H9 (cell line): ENCODE measurements at regions not wholly inside any gene's neighbourhood (a gene's known extent, or its start where the extent isn't known, plus 50 kb on each side); places are given as distances from the start of the nearest gene placed in this dataset.

ENCODE experiments used
- DNase-seq: peaks from one replicate; pipeline ENCODE4 v3.0.0-alpha.2; 2017
- H2AFZ ChIP-seq: one replicate; pipeline ENCODE4 v1.6.1; 2013; ENCODE audit warnings: mild to moderate bottlenecking, low read length, control low read depth, moderate library complexity
- H2AK5ac ChIP-seq: 2 replicates; pipeline ENCODE4 v1.6.1; 2013; ENCODE audit warnings: low read length, control low read depth, mixed read lengths; ENCODE audit not compliant: insufficient read length
- H2BK120ac ChIP-seq: one replicate; pipeline ENCODE4 v1.6.1; 2013; ENCODE audit warnings: low read depth, mild to moderate bottlenecking, low read length, control low read depth, inconsistent platforms; ENCODE audit not compliant: poor library complexity, severe bottlenecking
- H2BK12ac ChIP-seq: 2 replicates; pipeline ENCODE4 v1.6.1; 2013; ENCODE audit warnings: low read length, control low read depth, mixed read lengths, low read depth; ENCODE audit not compliant: insufficient read length
- H2BK15ac ChIP-seq: 2 replicates; pipeline ENCODE4 v1.6.1; 2013; ENCODE audit warnings: low read depth, low read length, control low read depth
- H2BK20ac ChIP-seq: one replicate; pipeline ENCODE4 v1.6.1; 2013; ENCODE audit warnings: low read depth, mild to moderate bottlenecking, low read length, control low read depth, inconsistent platforms; ENCODE audit not compliant: poor library complexity, severe bottlenecking
- H2BK5ac ChIP-seq: 2 replicates; pipeline ENCODE4 v1.6.1; 2013; ENCODE audit warnings: low read length, control low read depth, mixed read lengths; ENCODE audit not compliant: insufficient read length
- H3K14ac ChIP-seq: 2 replicates; pipeline ENCODE4 v1.6.1; 2013; ENCODE audit warnings: low read length, control low read depth; ENCODE audit not compliant: insufficient read depth
- H3K18ac ChIP-seq: 2 replicates; pipeline ENCODE4 v1.6.1; 2013; ENCODE audit warnings: low read depth, mild to moderate bottlenecking, mixed read lengths, low read length, control low read depth; ENCODE audit not compliant: insufficient read length
- H3K23ac ChIP-seq: 2 replicates; pipeline ENCODE4 v1.6.1; 2013; ENCODE audit warnings: low read length, control low read depth, mixed read lengths, low read depth; ENCODE audit not compliant: insufficient read length
- H3K23me2 ChIP-seq: 2 replicates; pipeline ENCODE4 v1.6.1; 2013; ENCODE audit warnings: low read depth, mild to moderate bottlenecking, mixed read lengths, low read length, control low read depth; ENCODE audit not compliant: insufficient read length, poor library complexity, severe bottlenecking
- H3K27ac ChIP-seq: 2 replicates; pipeline ENCODE4 v1.5.1; 2013; ENCODE audit warnings: low read length, control low read depth, mixed read lengths, low read depth; ENCODE audit not compliant: insufficient read length
- H3K27me3 ChIP-seq: 2 replicates; pipeline ENCODE4 v1.6.1; 2013; ENCODE audit warnings: low read length, control low read depth, inconsistent platforms; ENCODE audit not compliant: insufficient read depth
- H3K4ac ChIP-seq: 2 replicates; pipeline ENCODE4 v1.6.1; 2013; ENCODE audit warnings: low read depth, mild to moderate bottlenecking, control low read depth, inconsistent platforms, low read length, moderate library complexity
- H3K4me1 ChIP-seq: 2 replicates; pipeline ENCODE4 v1.6.1; 2013; ENCODE audit warnings: low read length, control low read depth, inconsistent platforms; ENCODE audit not compliant: insufficient read depth
- H3K4me2 ChIP-seq: 2 replicates; pipeline ENCODE4 v1.6.1; 2013; ENCODE audit warnings: low read length, control low read depth, mixed read lengths; ENCODE audit not compliant: insufficient read length, insufficient read depth
- H3K56ac ChIP-seq: 2 replicates; pipeline ENCODE4 v1.6.1; 2013; ENCODE audit warnings: low read depth, mild to moderate bottlenecking, mixed read lengths, low read length, control low read depth; ENCODE audit not compliant: insufficient read length
- H3K79me1 ChIP-seq: 2 replicates; pipeline ENCODE4 v1.6.1; 2013; ENCODE audit warnings: low read depth, mild to moderate bottlenecking, moderate library complexity, low read length, control low read depth, inconsistent platforms; ENCODE audit not compliant: insufficient read depth, poor library complexity, severe bottlenecking
- H3K79me2 ChIP-seq: 2 replicates; pipeline ENCODE4 v1.6.1; 2013; ENCODE audit warnings: low read length, control low read depth, inconsistent platforms; ENCODE audit not compliant: insufficient read depth
- H3K9ac ChIP-seq: 2 replicates; pipeline ENCODE4 v1.6.1; 2013; ENCODE audit warnings: low read length, control low read depth, mixed read lengths; ENCODE audit not compliant: insufficient read length; ENCODE audit errors: extremely low read depth
- H3K9me3 ChIP-seq: one replicate; pipeline ENCODE4 v1.6.1; 2013; ENCODE audit warnings: low read depth, low read length, inconsistent platforms; ENCODE audit not compliant: control insufficient read depth
- H3T11ph ChIP-seq: one replicate; pipeline ENCODE4 v1.6.1; 2013; ENCODE audit warnings: mild to moderate bottlenecking, low read length, control low read depth, inconsistent platforms
- H4K20me1 ChIP-seq: one replicate; pipeline ENCODE4 v1.6.1; 2013; ENCODE audit not compliant: control insufficient read depth, insufficient read length, insufficient read depth
- H4K5ac ChIP-seq: 2 replicates; pipeline ENCODE4 v1.6.1; 2013; ENCODE audit warnings: low read depth, mild to moderate bottlenecking, mixed read lengths, low read length, control low read depth; ENCODE audit not compliant: insufficient read length
- H4K8ac ChIP-seq: replicated peaks from 2 replicates; pipeline ENCODE4 v1.6.1; 2013; ENCODE audit warnings: low read length, control low read depth, mixed read lengths, low read depth; ENCODE audit not compliant: insufficient read length
- H4K91ac ChIP-seq: 2 replicates; pipeline ENCODE4 v1.6.1; 2013; ENCODE audit warnings: low read depth, mild to moderate bottlenecking, moderate library complexity, mixed read lengths, low read length, control low read depth; ENCODE audit not compliant: insufficient read length
- H3K27ac Mint-ChIP-seq, 3 experiments: 2 replicates in 2 of 3; 3 replicates in 1 of 3; pipeline ENCODE4 v1.8.0; 2020 to 2021; ENCODE audit warnings: mixed read lengths in 3 of 3, mild to moderate bottlenecking in 1 of 3, moderate library complexity in 1 of 3
- H3K27me3 Mint-ChIP-seq: 2 replicates; pipeline ENCODE4 v1.8.0; 2021; ENCODE audit warnings: low read depth, mild to moderate bottlenecking, moderate library complexity, mixed read lengths
- H3K36me3 Mint-ChIP-seq, 3 experiments: 2 replicates in 2 of 3; 3 replicates in 1 of 3; pipeline ENCODE4 v1.8.0; 2020 to 2021; ENCODE audit warnings: low read depth in 3 of 3, mixed read lengths in 3 of 3; ENCODE audit not compliant: insufficient read depth in 1 of 3
- H3K4me1 Mint-ChIP-seq, 2 experiments: 2 replicates each; pipeline ENCODE4 v1.8.0; 2020; ENCODE audit warnings: mixed read lengths in 2 of 2
- H3K4me3 Mint-ChIP-seq, 2 experiments: 2 replicates in 1 of 2; 3 replicates in 1 of 2; pipeline ENCODE4 v1.8.0; 2020 to 2021; ENCODE audit warnings: mild to moderate bottlenecking in 2 of 2, mixed read lengths in 2 of 2, moderate library complexity in 1 of 2
- H3K9me3 Mint-ChIP-seq, 2 experiments: 2 replicates in 1 of 2; 3 replicates in 1 of 2; pipeline ENCODE4 v1.8.0; 2020; ENCODE audit warnings: mild to moderate bottlenecking in 2 of 2, mixed read lengths in 2 of 2, moderate library complexity in 1 of 2
- WGBS: extraction: QIAGEN DNeasy Blood & Tissue Kit; methylation state at CpG from one replicate; pipeline ENCODE4 v1.1.7; 2013; ENCODE audit warnings: missing lambda C conversion rate, low lambda C conversion rate, mixed read lengths; ENCODE audit not compliant: insufficient read length; ENCODE audit errors: extremely low coverage; 5-methylcytosine and 5-hydroxymethylcytosine counted together
- TF ChIP-seq, protein P1 (sequence below): fragments of 200-600 bp; sonication (generic); conservative IDR thresholded peaks from 3 replicates; pipeline ENCODE4 v1.8.0; 2021; ENCODE audit warnings: antibody characterized with exemption, mild to moderate bottlenecking

DNA sequence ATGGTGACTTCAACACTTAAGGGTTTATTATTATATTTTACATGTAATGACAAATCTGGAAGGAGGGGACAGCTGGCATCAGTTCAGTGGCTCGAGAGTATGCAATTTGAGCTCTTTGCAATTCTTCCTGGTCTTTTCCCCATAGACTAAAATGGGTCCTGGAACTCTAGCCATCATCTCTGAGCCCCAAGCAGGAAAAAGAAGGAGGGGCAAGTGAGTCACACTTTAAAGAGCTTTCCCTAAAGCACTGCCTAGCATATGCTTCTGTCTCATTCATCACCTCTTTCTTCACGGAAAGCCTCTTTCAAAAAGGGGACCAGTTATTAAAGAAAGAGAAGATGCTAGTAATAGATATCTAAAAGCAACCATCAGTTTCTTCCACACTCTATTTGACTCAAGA lies 466.3 kb downstream of the ZIC1 start:
- H3K23me2 ChIP-seq: no peaks in the 10 kb centered on the region
- no peak overlapping the region for H2AK5ac ChIP-seq
- Mint-ChIP-seq H3K4me3 (no peak overlapping the region), H3K27me3 (no peaks in the 10 kb centered on the region), H3K4me1 (no peaks in the 10 kb centered on the region), H3K27ac (no peak overlapping the region), H3K9me3 (peaks cover under 1 to 19% of the 10 kb centered on the region in 2 experiments; a peak in 4 of 5 replicates), H3K36me3 (peaks cover 0 to 2% (median under 1%) of the 10 kb centered on the region in 3 experiments; a peak in 3 of 7 replicates)
- H2BK15ac ChIP-seq: no peak overlapping the region
- TF ChIP-seq, protein P1, sequence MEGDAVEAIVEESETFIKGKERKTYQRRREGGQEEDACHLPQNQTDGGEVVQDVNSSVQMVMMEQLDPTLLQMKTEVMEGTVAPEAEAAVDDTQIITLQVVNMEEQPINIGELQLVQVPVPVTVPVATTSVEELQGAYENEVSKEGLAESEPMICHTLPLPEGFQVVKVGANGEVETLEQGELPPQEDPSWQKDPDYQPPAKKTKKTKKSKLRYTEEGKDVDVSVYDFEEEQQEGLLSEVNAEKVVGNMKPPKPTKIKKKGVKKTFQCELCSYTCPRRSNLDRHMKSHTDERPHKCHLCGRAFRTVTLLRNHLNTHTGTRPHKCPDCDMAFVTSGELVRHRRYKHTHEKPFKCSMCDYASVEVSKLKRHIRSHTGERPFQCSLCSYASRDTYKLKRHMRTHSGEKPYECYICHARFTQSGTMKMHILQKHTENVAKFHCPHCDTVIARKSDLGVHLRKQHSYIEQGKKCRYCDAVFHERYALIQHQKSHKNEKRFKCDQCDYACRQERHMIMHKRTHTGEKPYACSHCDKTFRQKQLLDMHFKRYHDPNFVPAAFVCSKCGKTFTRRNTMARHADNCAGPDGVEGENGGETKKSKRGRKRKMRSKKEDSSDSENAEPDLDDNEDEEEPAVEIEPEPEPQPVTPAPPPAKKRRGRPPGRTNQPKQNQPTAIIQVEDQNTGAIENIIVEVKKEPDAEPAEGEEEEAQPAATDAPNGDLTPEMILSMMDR: no peak
- no peaks in the 10 kb centered on the region for H4K20me1 ChIP-seq
- no peak overlapping the region for H2BK5ac ChIP-seq
- no peak overlapping the region for H3K27ac ChIP-seq
- no peak overlapping the region for H2BK12ac ChIP-seq
- no peak overlapping the region for H4K8ac ChIP-seq
- no peaks in the 10 kb centered on the region for H3K9me3 ChIP-seq
- no peak overlapping the region for H3K9ac ChIP-seq
- no peak overlapping the region for H2BK120ac ChIP-seq
- no peak overlapping the region for H4K91ac ChIP-seq
- no peak overlapping the region for H4K5ac ChIP-seq
- H3K23ac ChIP-seq: no peak overlapping the region
- H3K56ac ChIP-seq: no peak overlapping the region
- no peaks in the 10 kb centered on the region for H3K79me1 ChIP-seq
- no peak overlapping the region for H3K14ac ChIP-seq
- no peak overlapping the region for H3K4me2 ChIP-seq
- H3K4me1 ChIP-seq: no peaks in the 10 kb centered on the region
- H3K79me2 ChIP-seq: no peaks in the 10 kb centered on the region
- no peak overlapping the region for H3T11ph ChIP-seq
- no peak overlapping the region for H3K18ac ChIP-seq
- H3K27me3 ChIP-seq: no peaks in the 10 kb centered on the region
- H3K4ac ChIP-seq: no peak overlapping the region
- WGBS: no CpG with 5 or more reads among the region's 2 CpGs
- no peak overlapping the region for H2BK20ac ChIP-seq
- no peak for DNase-seq
- H2AFZ ChIP-seq: no peak overlapping the region
